OCI-LY1 (cell line): ENCODE measurements at regions not wholly inside any gene's neighbourhood (a gene's known extent, or its start where the extent isn't known, plus 50 kb on each side); places are given as distances from the start of the nearest gene placed in this dataset.

Experiments used
- EZH2 ChIP-seq: fragments of 200-600 bp; sonication (generic), shearing (Covaris generic); IDR thresholded peaks from 2 replicates; pipeline ENCODE4 v1.8.0; 2017; ENCODE audit warnings: borderline replicate concordance, mixed run types, mild to moderate bottlenecking, antibody characterized with exemption, low read length, moderate library complexity, mixed read lengths
- TF ChIP-seq, protein P1 (sequence below): fragments of 200-600 bp; sonication (generic), shearing (Covaris generic); IDR thresholded peaks from 2 replicates; pipeline ENCODE4 v1.5.1; 2017; ENCODE audit warnings: mild to moderate bottlenecking, antibody characterized with exemption, low read length, moderate library complexity, mixed read lengths

DNA sequence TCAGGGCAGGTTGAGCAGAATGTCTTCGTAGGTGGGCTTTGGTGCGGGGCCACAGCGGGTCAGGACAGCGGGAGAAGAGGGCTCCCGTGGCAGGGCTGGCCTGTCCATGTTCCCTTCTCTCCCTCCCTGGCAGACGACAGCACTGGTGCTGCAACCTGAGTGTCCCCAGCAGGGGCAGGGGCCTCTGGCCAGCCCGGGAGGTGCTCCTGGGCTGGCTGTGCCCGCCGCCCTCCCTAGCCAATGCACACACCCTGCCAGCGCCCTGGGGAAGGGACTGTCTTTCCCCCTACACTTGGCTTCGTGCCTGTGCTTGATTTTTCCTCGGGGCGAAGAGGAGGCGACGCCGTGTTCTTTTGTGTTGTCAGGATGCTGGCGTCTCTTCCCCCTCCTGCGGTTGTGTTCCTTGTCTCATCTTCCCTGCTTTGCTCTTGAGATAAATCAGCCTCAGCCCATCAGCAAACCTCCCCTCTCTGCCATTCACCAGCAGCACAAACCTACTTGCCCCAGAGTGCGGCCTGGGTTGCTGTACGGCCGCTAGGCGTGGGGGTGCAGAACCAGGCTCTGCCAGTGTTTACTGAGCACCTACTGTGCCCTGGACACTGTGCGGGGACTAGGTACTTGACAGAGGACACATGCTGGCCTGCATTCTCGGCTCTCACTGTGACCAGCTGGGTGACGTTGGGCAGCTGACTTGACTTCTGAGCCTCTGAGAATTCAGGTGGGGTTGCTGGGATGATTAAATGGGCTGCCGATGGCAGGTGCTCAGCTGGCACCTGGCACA, 237.3 kb upstream of the CIBAR2 start:
- TF ChIP-seq EZH2: no peak
- TF ChIP-seq, protein P1, sequence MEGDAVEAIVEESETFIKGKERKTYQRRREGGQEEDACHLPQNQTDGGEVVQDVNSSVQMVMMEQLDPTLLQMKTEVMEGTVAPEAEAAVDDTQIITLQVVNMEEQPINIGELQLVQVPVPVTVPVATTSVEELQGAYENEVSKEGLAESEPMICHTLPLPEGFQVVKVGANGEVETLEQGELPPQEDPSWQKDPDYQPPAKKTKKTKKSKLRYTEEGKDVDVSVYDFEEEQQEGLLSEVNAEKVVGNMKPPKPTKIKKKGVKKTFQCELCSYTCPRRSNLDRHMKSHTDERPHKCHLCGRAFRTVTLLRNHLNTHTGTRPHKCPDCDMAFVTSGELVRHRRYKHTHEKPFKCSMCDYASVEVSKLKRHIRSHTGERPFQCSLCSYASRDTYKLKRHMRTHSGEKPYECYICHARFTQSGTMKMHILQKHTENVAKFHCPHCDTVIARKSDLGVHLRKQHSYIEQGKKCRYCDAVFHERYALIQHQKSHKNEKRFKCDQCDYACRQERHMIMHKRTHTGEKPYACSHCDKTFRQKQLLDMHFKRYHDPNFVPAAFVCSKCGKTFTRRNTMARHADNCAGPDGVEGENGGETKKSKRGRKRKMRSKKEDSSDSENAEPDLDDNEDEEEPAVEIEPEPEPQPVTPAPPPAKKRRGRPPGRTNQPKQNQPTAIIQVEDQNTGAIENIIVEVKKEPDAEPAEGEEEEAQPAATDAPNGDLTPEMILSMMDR: no peak
